Gastroesophageal sphincter (tissue), 3 donors: ENCODE measurements at regions not wholly inside any gene's neighbourhood (a gene's known extent, or its start where the extent isn't known, plus 50 kb on each side); places are given as distances from the start of the nearest gene placed in this dataset.

Experiments
- CTCF ChIP-seq, 4 experiments: fragments of 200-600 bp in 2 of 4; fragments of 450-650 bp in 2 of 4; sonication (generic) in 1 of 4; IDR thresholded peaks; one replicate each; pipeline ENCODE4 v1.5.1; 2017 to 2019; ENCODE audit warnings: antibody characterized with exemption in 4 of 4, mild to moderate bottlenecking in 2 of 4, moderate library complexity in 2 of 4
- EP300 ChIP-seq: sonication (generic); formaldehyde crosslinking; IDR thresholded peaks from one replicate; pipeline ENCODE4 v1.6.1; 2017; ENCODE audit warnings: antibody characterized with exemption, mild to moderate bottlenecking
- POLR2A ChIP-seq, 2 donors: fragments of 450-650 bp; IDR thresholded peaks; one replicate each; pipeline ENCODE4 v1.6.1; 2017; ENCODE audit warnings: antibody characterized with exemption in 2 of 2, mild to moderate bottlenecking in 2 of 2, moderate library complexity in 1 of 2
- POLR2AphosphoS5 ChIP-seq: sonication (generic); formaldehyde crosslinking; IDR thresholded peaks from one replicate; pipeline ENCODE4 v1.6.1; 2017; ENCODE audit warnings: antibody characterized with exemption

GRCh38 chr15:79592126-79592525 lies 160.0 kb downstream of the MINAR1 start:
- TF ChIP-seq EP300 (no peak), CTCF (IDR thresholded peaks at IDR 0.05) (no peak), POLR2A (IDR thresholded peaks at IDR 0.05) (no peak), POLR2AphosphoS5 (no peak)
